ENCODE measurements at regions not wholly inside any gene's neighbourhood (a gene's known extent, or its start where the extent isn't known, plus 50 kb on each side); places are given as distances from the start of the nearest gene placed in this dataset.

DNA sequence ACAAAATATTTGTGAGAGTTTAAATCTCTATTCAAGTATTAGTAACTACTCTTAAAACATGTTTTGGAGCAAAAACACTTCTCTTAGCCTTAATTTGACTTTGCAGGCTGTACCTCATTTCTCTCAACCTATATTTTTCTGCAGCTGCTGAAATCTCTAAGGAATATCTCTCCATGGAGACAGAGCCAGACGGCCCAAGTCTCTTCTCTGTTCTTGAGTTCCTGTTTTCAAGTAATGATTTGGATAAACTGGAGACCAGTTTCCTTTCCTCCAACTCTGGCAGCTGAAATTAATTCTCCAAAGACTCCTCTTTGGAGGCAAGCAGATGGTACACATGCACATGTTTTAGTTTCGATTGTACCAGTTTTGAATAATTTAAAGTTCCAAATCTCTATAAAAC is 659.7 kb upstream of the NEGR1 start:
- DNase-seq (ENCODE audit: low spot score) = no peak
- H3K4me1 Mint-ChIP-seq (ENCODE audit: low read depth) = no peaks in the 10 kb centered on the region
- no peaks in the 10 kb centered on the region for H3K27me3 Mint-ChIP-seq (ENCODE audit: low read depth)

DNA sequence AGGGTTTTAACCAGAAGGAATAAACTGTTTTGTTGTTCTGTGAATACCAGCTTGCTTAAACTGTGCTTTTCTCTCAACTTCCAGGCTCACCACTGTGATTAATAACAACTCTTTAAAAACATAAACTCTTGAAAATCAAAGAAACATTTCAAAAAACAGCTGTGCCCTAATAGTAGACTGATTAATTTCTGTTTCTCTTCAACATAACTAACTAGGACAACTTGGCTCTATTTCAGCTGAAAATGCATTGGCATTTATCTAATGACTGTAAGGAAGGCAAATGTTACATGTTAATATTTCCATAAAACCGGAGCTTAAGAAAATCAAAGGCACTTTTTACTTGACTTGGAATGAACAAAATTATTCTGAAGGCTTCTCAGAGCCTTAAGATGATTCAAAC is 656.1 kb upstream of the NEGR1 start:
- H3K27me3 Mint-ChIP-seq (ENCODE audit: low read depth) = no peaks in the 10 kb centered on the region
- no peak overlapping the region for H3K4me3 Mint-ChIP-seq
- H3K36me3 Mint-ChIP-seq (ENCODE audit: low read depth) = no peaks in the 10 kb centered on the region
- DNase-seq (ENCODE audit: low spot score) = no peak
- no peak overlapping the region for H3K27ac Mint-ChIP-seq
- H3K9me3 Mint-ChIP-seq = peaks cover 8% of the 10 kb centered on the region
- no peaks in the 10 kb centered on the region for H3K4me1 Mint-ChIP-seq (ENCODE audit: low read depth)

More for the DNA sequence above, 659.7 kb upstream of the NEGR1 start:
- Mint-ChIP-seq H3K27ac (no peak overlapping the region), H3K36me3 (ENCODE audit: low read depth) (no peaks in the 10 kb centered on the region), H3K9me3 (peaks cover 8% of the 10 kb centered on the region), H3K4me3 (no peak overlapping the region)

DNA sequence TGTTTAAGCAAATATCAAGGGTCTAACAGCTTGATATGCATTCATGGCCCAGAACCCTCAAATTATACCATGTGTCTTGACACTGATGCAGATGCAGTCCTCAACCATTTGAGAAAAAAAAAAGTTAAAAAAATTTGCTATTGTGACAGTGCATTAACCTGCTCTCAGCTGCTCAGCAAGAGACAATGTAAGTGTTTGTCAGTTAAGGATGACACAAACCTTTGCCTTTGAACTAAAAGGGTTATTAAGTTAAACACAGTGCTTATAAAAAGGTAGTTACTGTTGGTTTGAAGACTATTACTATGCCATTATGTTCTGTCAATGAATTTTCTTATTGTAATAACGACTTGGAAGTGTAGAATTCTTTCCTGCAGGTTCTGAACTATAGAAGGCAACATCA is 655.6 kb upstream of the NEGR1 start:
- peaks cover 8% of the 10 kb centered on the region for H3K9me3 Mint-ChIP-seq
- no peak overlapping the region for H3K4me3 Mint-ChIP-seq
- DNase-seq (ENCODE audit: low spot score) = no peak
- H3K27ac Mint-ChIP-seq = no peak overlapping the region
- no peaks in the 10 kb centered on the region for H3K27me3 Mint-ChIP-seq (ENCODE audit: low read depth)
- no peaks in the 10 kb centered on the region for H3K36me3 Mint-ChIP-seq (ENCODE audit: low read depth)
- H3K4me1 Mint-ChIP-seq (ENCODE audit: low read depth) = no peaks in the 10 kb centered on the region

DNA sequence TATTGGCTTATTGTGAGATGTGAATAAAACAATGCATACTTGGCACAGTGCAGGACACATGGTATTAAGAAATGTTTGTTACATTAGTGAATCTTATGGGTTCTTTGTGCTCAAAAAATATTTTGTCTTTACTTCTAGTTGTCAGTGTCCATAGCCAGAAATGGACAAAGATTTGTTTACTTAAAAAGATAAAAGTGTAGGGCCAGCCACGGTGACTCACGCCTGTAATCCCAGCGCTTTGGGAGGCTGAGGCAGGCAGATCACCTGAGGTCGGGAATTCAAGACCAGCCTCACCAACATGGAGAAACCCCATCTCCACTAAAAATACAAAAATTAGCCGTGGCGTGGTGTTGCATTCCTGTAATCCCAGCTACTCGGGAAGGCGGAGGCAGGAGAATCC is 654.6 kb upstream of the NEGR1 start:
- Mint-ChIP-seq H3K4me3 (no peak overlapping the region), H3K36me3 (ENCODE audit: low read depth) (no peaks in the 10 kb centered on the region), H3K4me1 (ENCODE audit: low read depth) (no peaks in the 10 kb centered on the region), H3K9me3 (peaks cover 12% of the 10 kb centered on the region), H3K27me3 (ENCODE audit: low read depth) (no peaks in the 10 kb centered on the region), H3K27ac (no peak overlapping the region)
- no peak for DNase-seq (ENCODE audit: low spot score)

DNA sequence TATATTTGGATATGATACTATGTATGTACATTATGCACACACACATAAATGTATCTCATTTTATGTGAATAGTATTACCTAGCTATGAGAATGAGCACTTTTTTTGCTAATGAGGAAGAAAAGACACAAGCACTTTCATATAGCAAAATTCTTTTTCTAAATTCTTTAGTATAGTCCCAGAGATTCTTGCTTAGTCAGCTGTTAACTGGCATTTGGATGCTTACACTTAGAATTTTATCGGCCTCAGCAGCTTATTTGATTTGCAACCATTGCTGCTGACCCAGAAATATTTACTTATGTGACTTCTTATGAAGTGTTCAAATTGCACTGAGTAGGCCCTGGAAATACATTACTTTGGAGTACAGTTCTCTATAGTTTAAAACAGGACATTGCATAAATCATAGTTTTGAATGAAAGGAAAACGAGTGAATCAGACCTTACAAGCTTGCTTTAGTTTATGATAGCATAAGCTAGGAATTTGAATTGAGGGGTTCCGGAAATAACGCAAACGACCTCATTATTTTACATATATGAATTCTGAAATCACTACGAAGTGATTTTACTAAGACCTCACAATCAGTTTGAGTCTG is 653.9 kb upstream of the NEGR1 start:
- H3K27me3 Mint-ChIP-seq (ENCODE audit: low read depth) = no peaks in the 10 kb centered on the region
- no peak overlapping the region for H3K4me3 Mint-ChIP-seq
- H3K4me1 Mint-ChIP-seq (ENCODE audit: low read depth) = no peaks in the 10 kb centered on the region
- DNase-seq (ENCODE audit: low spot score) = no peak
- peaks cover 12% of the 10 kb centered on the region for H3K9me3 Mint-ChIP-seq
- no peak overlapping the region for H3K27ac Mint-ChIP-seq
- no peaks in the 10 kb centered on the region for H3K36me3 Mint-ChIP-seq (ENCODE audit: low read depth)

DNA sequence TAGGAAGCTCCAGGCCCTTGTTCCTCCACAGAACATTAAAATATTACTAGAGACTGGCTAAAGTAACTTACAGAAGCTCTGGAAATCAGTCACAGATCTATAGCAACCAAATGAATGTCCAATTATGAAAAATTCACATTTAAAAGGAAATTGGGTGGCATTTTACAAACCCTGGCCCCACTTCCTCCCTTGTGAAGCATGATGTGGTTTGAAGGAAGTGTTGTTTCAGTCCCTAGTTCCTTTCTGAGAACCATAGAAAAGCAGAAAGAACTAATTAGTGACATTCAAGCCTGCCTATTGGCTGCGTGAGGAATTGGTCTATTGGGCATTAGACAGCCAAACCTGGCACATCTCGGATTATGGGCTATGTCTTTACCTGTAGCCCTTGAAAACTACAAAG is 649.7 kb upstream of the NEGR1 start:
- Mint-ChIP-seq H3K36me3 (ENCODE audit: low read depth) (no peaks in the 10 kb centered on the region), H3K27ac (no peak overlapping the region), H3K9me3 (peaks cover 13% of the 10 kb centered on the region)

DNA sequence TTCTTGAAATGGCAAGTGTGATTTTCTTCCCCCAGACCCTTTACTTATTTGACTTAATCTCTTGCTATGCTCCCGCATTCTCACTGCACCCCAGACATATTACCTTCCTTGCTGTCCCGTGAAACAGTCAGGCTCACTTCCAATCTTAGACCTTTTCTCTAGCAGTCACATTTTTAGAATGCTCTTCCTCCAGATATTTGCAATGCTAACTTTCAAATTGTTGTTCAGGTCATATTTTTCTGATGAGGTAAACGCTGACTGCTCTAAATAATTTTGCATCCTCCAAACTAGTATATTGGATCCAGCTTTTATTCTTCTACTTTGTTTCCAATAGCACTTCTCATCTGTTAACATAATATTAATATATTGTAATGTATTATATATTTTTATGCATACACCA is 648.2 kb upstream of the NEGR1 start:
- no peak for DNase-seq (ENCODE audit: low spot score)
- Mint-ChIP-seq H3K4me3 (no peak overlapping the region), H3K4me1 (ENCODE audit: low read depth) (no peaks in the 10 kb centered on the region), H3K9me3 (peaks cover 13% of the 10 kb centered on the region), H3K27me3 (ENCODE audit: low read depth) (no peaks in the 10 kb centered on the region), H3K36me3 (ENCODE audit: low read depth) (no peaks in the 10 kb centered on the region), H3K27ac (no peak overlapping the region)

More for the DNA sequence above, 649.7 kb upstream of the NEGR1 start:
- H3K4me1 Mint-ChIP-seq (ENCODE audit: low read depth) = no peaks in the 10 kb centered on the region
- no peak for DNase-seq (ENCODE audit: low spot score)
- H3K4me3 Mint-ChIP-seq = no peak overlapping the region
- no peaks in the 10 kb centered on the region for H3K27me3 Mint-ChIP-seq (ENCODE audit: low read depth)

DNA sequence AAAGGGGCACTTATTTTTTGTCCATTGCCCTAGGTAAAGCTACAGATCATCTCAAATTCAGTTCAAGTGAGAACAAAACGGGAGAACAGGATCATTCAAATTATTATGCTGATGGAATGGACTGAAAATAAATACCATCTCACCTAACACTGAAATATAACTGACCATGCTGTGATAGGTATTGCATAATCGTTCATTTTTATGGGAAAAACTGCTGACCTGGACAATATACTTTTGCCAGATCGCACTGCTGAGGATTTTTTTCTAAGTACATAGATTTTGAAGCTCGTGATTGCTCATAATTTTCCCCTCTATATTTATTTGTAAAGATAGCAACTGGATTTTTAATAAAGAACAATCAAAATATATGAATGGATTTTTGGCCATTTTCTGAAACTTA is 636.6 kb upstream of the NEGR1 start:
- Mint-ChIP-seq H3K4me1 (ENCODE audit: low read depth) (no peaks in the 10 kb centered on the region), H3K4me3 (no peak overlapping the region), H3K27me3 (ENCODE audit: low read depth) (no peaks in the 10 kb centered on the region), H3K27ac (no peak overlapping the region), H3K9me3 (peaks cover 5% of the 10 kb centered on the region), H3K36me3 (ENCODE audit: low read depth) (no peaks in the 10 kb centered on the region)
- DNase-seq (ENCODE audit: low spot score) = no peak

DNA sequence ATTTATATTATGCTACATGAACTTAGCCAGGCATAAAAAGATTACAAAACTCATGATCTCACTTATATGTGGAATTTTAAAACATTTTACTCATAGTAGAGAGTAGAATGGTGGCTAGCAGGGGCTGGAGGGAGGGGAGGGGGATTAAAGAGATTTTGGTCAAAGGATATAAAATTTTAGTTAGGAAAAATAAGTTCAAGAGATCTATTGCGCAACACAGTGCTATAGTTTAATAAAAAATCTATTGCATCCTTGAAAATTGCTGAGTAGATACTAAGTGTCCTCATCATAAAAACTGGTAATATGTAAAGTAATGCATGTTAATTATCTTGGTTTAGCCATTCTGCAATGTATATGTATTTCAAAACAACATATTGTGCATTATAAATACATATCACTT is 635.6 kb upstream of the NEGR1 start:
- Mint-ChIP-seq H3K9me3 (peaks cover 5% of the 10 kb centered on the region), H3K4me3 (no peak overlapping the region), H3K27ac (no peak overlapping the region)

DNA sequence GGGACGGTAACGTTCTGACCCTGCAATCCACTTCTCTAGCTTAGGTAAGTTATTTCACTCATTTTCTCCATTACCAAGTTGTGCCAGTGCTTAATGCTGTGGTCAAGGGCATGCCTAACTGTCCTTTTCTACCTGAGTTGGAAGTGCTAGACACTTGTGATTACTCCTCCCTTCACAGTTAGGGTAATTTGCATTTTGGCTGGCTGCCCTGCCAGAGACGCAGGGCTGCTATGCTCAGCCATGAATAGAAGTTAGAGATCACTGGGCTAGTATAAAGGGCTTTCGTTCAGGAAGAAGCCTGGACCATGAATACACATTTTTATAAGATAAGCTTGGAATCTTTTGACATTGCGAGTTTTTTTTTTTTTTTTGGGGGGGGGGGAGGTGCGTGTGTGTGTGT is 633.2 kb upstream of the NEGR1 start:
- Mint-ChIP-seq H3K27ac (no peak overlapping the region), H3K36me3 (ENCODE audit: low read depth) (no peaks in the 10 kb centered on the region), H3K4me1 (ENCODE audit: low read depth) (no peaks in the 10 kb centered on the region)

More for the DNA sequence above, 635.6 kb upstream of the NEGR1 start:
- no peak for DNase-seq (ENCODE audit: low spot score)
- no peaks in the 10 kb centered on the region for H3K27me3 Mint-ChIP-seq (ENCODE audit: low read depth)
- H3K36me3 Mint-ChIP-seq (ENCODE audit: low read depth) = no peaks in the 10 kb centered on the region
- no peaks in the 10 kb centered on the region for H3K4me1 Mint-ChIP-seq (ENCODE audit: low read depth)

DNA sequence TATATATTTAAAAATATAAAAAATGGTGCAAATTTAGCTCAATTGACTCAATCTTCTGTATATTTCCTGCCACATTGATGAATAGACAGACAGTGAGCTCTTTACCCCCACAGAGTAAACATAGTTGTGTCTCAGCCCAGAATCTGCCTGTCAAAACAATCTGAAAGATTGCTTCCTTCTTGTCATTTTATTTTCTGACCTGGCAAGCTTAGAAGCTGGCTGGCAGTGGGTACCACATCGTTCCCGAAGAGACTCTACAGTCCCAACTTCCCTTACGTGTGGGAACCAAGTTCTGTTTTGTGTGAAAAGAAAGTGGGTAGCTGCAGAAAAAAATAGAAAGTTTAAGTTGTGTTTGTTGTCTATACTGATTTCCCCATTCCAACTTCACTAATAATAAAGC is 629.3 kb upstream of the NEGR1 start:
- Mint-ChIP-seq H3K27me3 (ENCODE audit: low read depth) (no peaks in the 10 kb centered on the region), H3K4me3 (no peak overlapping the region), H3K27ac (no peak overlapping the region), H3K36me3 (ENCODE audit: low read depth) (no peaks in the 10 kb centered on the region), H3K9me3 (peaks cover 15% of the 10 kb centered on the region), H3K4me1 (ENCODE audit: low read depth) (no peaks in the 10 kb centered on the region)
- no peak for DNase-seq (ENCODE audit: low spot score)

More for the DNA sequence above, 633.2 kb upstream of the NEGR1 start:
- DNase-seq (ENCODE audit: low spot score) = no peak
- Mint-ChIP-seq H3K27me3 (ENCODE audit: low read depth) (no peaks in the 10 kb centered on the region), H3K4me3 (no peak overlapping the region), H3K9me3 (peaks cover 5% of the 10 kb centered on the region)

DNA sequence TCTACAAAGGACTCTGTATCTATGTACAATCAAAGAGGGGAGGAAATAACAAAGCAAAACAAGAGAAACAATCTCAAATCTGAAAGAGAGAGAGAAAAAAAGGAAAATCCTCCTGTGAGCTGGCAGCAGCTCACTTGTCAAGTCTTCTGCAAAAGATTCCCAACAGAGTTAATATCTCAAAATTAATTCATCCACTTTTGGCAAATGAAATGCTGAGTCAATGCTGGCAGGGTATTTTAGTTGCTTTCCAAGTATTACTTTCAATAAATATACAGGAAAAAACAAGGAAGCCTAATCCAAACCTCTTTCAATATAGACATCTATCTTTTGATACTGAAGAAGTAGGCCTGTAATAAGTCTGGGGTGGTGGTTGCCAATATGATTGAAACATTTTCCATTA is 613.9 kb upstream of the NEGR1 start:
- H3K36me3 Mint-ChIP-seq (ENCODE audit: low read depth) = no peaks in the 10 kb centered on the region
- H3K27me3 Mint-ChIP-seq (ENCODE audit: low read depth) = no peaks in the 10 kb centered on the region
- no peak for DNase-seq (ENCODE audit: low spot score)
- peaks cover 7% of the 10 kb centered on the region for H3K9me3 Mint-ChIP-seq
- H3K27ac Mint-ChIP-seq = no peak overlapping the region
- no peaks in the 10 kb centered on the region for H3K4me1 Mint-ChIP-seq (ENCODE audit: low read depth)
- no peak overlapping the region for H3K4me3 Mint-ChIP-seq

DNA sequence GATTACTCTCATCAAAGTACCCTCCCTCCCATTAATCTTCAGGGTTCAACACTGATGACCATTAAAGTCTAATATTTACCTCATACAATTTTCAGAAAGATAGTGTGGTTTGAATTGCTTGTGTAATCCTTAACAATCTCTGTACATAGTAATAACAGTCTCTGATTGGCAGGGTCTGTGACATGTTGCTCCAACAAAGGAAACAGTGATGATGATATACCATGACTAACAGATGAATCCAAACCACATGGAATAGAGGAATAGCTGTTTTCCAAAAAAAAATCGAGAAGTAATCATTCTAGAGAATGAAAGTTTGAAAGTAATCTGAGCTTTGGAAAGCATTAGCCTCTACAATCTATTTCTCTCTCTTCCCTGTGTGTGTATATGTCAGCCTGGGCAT is 610.1 kb upstream of the NEGR1 start:
- H3K36me3 Mint-ChIP-seq (ENCODE audit: low read depth) = no peaks in the 10 kb centered on the region
- no peak overlapping the region for H3K27ac Mint-ChIP-seq
- H3K9me3 Mint-ChIP-seq = peaks cover 9% of the 10 kb centered on the region
- no peaks in the 10 kb centered on the region for H3K27me3 Mint-ChIP-seq (ENCODE audit: low read depth)
- DNase-seq (ENCODE audit: low spot score) = no peak
- no peak overlapping the region for H3K4me3 Mint-ChIP-seq
- no peaks in the 10 kb centered on the region for H3K4me1 Mint-ChIP-seq (ENCODE audit: low read depth)

DNA sequence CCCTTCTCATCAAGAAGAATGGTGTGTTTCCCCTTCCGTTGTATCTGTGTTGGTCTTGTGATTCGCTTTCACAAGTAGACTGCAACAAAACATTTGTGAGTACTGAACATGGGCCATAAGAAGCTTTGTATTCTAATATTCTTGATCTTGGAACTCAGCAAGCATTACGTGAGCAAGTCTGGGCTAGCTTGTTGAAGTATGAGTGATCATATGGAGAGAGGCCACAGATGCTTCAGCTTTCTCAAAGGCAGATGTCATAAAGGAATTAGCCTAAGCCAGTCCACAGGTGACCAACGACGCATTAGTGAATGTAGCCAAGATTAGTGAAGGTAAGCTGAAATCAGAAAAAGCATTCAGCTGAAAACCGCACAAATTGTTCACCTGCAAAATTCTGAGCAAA is 609.6 kb upstream of the NEGR1 start:
- no peaks in the 10 kb centered on the region for H3K27me3 Mint-ChIP-seq (ENCODE audit: low read depth)
- DNase-seq (ENCODE audit: low spot score) = no peak
- no peak overlapping the region for H3K27ac Mint-ChIP-seq
- H3K9me3 Mint-ChIP-seq = peaks cover 9% of the 10 kb centered on the region
- no peak overlapping the region for H3K4me3 Mint-ChIP-seq
- H3K4me1 Mint-ChIP-seq (ENCODE audit: low read depth) = no peaks in the 10 kb centered on the region
- no peaks in the 10 kb centered on the region for H3K36me3 Mint-ChIP-seq (ENCODE audit: low read depth)

DNA sequence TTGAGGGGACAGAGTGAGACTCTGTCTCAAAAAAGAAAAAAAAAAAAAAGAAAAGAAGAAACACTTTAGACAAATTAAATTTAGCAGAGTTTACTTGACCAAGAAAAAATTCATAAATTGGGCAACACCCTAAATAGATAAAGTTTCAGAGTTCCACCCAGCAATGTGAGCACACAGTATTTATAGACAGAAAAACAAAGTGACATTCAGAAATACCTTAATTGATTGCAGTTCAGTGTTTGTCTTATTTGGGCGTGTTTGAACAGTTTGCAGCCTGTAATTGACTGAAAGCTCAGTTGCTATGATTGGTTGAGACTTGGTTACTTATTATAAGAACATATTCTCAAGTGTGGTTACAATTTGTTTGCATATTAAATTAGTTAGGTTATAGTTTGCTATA is 603.5 kb upstream of the NEGR1 start:
- peaks cover 9% of the 10 kb centered on the region for H3K9me3 Mint-ChIP-seq
- no peaks in the 10 kb centered on the region for H3K27me3 Mint-ChIP-seq (ENCODE audit: low read depth)
- no peaks in the 10 kb centered on the region for H3K36me3 Mint-ChIP-seq (ENCODE audit: low read depth)

More for the DNA sequence above, 603.5 kb upstream of the NEGR1 start:
- Mint-ChIP-seq H3K4me3 (no peak overlapping the region), H3K27ac (no peak overlapping the region), H3K4me1 (ENCODE audit: low read depth) (no peaks in the 10 kb centered on the region)
- no peak for DNase-seq (ENCODE audit: low spot score)

All from T-helper 2 cell treated with Interferon-gamma antibody and Interleukin-4, amounts not matched to agents 5 μg/mL and 100 μg/mL, for 36 hours (primary cell).